Tibial nerve (tissue), 4 donors: ENCODE measurements at regions not wholly inside any gene's neighbourhood (a gene's known extent, or its start where the extent isn't known, plus 50 kb on each side); places are given as distances from the start of the nearest gene placed in this dataset.

Experiments used
- DNase-seq, 2 donors: peaks; one replicate each; pipeline ENCODE4 v3.0.0-alpha.2; 2019; ENCODE audit warnings: low spot score in 2 of 2
- H3K27ac ChIP-seq, 4 donors: fragments of 200-600 bp; sonication (generic) in 3 of 4; one replicate each; pipeline ENCODE4 v1.5.1; 2017 to 2019; ENCODE audit warnings: mild to moderate bottlenecking in 1 of 4
- H3K27me3 ChIP-seq, 2 donors: fragments of 200-600 bp; sonication (generic) in 1 of 2; one replicate each; pipeline versions ENCODE4 v1.5.1 to v1.6.0; 2017 to 2019
- H3K36me3 ChIP-seq, 3 donors: fragments of 200-600 bp; sonication (generic); one replicate each; pipeline ENCODE4 v1.5.1; 2018 to 2019
- H3K4me1 ChIP-seq, 4 donors: fragments of 200-600 bp; sonication (generic) in 3 of 4; one replicate each; pipeline ENCODE4 v1.5.1; 2017 to 2019
- H3K4me3 ChIP-seq, 4 donors: fragments of 200-600 bp; sonication (generic) in 3 of 4; one replicate each; pipeline ENCODE4 v1.5.1; 2017 to 2019; ENCODE audit warnings: mild to moderate bottlenecking in 1 of 4, moderate library complexity in 1 of 4
- H3K9me3 ChIP-seq, 4 donors: fragments of 200-600 bp; sonication (generic) in 3 of 4; one replicate each; pipeline ENCODE4 v1.5.1; 2017 to 2019
- CTCF ChIP-seq, 5 experiments: fragments of 200-600 bp in 3 of 5; fragments of 450-650 bp in 2 of 5; sonication (generic) in 3 of 5; IDR thresholded peaks; one replicate each; pipeline ENCODE4 v1.5.1; 2016 to 2019; ENCODE audit warnings: antibody characterized with exemption in 5 of 5, mild to moderate bottlenecking in 3 of 5, moderate library complexity in 2 of 5
- EP300 ChIP-seq, 2 donors: sonication (generic); formaldehyde crosslinking; IDR thresholded peaks; one replicate each; pipeline ENCODE4 v1.6.1; 2017; ENCODE audit warnings: antibody characterized with exemption in 2 of 2, mild to moderate bottlenecking in 1 of 2
- POLR2A ChIP-seq, 2 donors: fragments of 450-650 bp; IDR thresholded peaks; one replicate each; pipeline ENCODE4 v1.6.1; 2017; ENCODE audit warnings: antibody characterized with exemption in 2 of 2, mild to moderate bottlenecking in 2 of 2, moderate library complexity in 2 of 2
- WGBS, 2 donors: methylation state at CpG; one replicate each; pipeline ENCODE4 v1.1.5; 2018; 5-methylcytosine and 5-hydroxymethylcytosine counted together

- Histone ChIP-seq H3K4me1 (peaks cover 0 to 33% (median 18%) of the 10 kb centered on the region in 4 donors), H3K27ac (no peak overlapping the region), H3K36me3 (no peaks in the 10 kb centered on the region), H3K9me3 (no peaks in the 10 kb centered on the region), H3K4me3 (no peak overlapping the region), H3K27me3 (no peaks in the 10 kb centered on the region)
- TF ChIP-seq POLR2A (IDR thresholded peaks at IDR 0.05) = no peak
- TF ChIP-seq EP300 (IDR thresholded peaks at IDR 0.05) = no peak
- no peak for TF ChIP-seq CTCF (IDR thresholded peaks at IDR 0.05)
- 96 to 98% methylated on average over 2 of the region's 2 CpGs for WGBS, 2 donors
- DNase-seq = no peak
These were observed 88.1 kb upstream of the PKDCC start for GRCh38 chr2:41959760-41960159.

GRCh38 chr2:41962922-41963622 is 84.7 kb upstream of the PKDCC start:
- no peak for TF ChIP-seq EP300 (IDR thresholded peaks at IDR 0.05)
- no peak for TF ChIP-seq CTCF (IDR thresholded peaks at IDR 0.05)
- no peak for TF ChIP-seq POLR2A (IDR thresholded peaks at IDR 0.05)
- Histone ChIP-seq H3K36me3 (no peaks in the 10 kb centered on the region), H3K9me3 (no peaks in the 10 kb centered on the region), H3K27me3 (no peaks in the 10 kb centered on the region), H3K4me1 (peaks cover 0 to 62% (median 47%) of the 10 kb centered on the region in 4 donors), H3K27ac (peak overlapping the region; percentile 66 to 92 (median 86)), H3K4me3 (no peak overlapping the region)
- no peak for DNase-seq
- 35 to 46% methylated on average over 5 of the region's 5 CpGs for WGBS, 2 donors

GRCh38 chr2:41963661-41964525 is 83.9 kb upstream of the PKDCC start:
- Histone ChIP-seq H3K27me3 (no peaks in the 10 kb centered on the region), H3K4me1 (peaks cover 0 to 67% (median 54%) of the 10 kb centered on the region in 4 donors), H3K27ac (peak overlapping the region; percentile 66 to 92 (median 86)), H3K9me3 (no peaks in the 10 kb centered on the region), H3K4me3 (no peak overlapping the region), H3K36me3 (no peaks in the 10 kb centered on the region)
- TF ChIP-seq POLR2A (IDR thresholded peaks at IDR 0.05) (no peak), EP300 (IDR thresholded peaks at IDR 0.05) (peak in 1 of 2 donors; percentile 85)
- DNase-seq = peak in 1 of 2 donors; percentile 32
- 27 to 35% methylated on average over 10 of the region's 10 CpGs for WGBS, 2 donors

- H3K27me3 ChIP-seq = no peaks in the 10 kb centered on the region
- no peaks in the 10 kb centered on the region for H3K36me3 ChIP-seq
- peak overlapping the region; percentile 67 to 92 (median 86) for H3K27ac ChIP-seq
- DNase-seq = no peak
- TF ChIP-seq POLR2A (IDR thresholded peaks at IDR 0.05) (no peak), EP300 (IDR thresholded peaks at IDR 0.05) (no peak), CTCF (IDR thresholded peaks at IDR 0.05) (no peak)
- WGBS, 2 donors = 65 to 68% methylated on average over 5 of the region's 5 CpGs
- H3K9me3 ChIP-seq = no peaks in the 10 kb centered on the region
- peaks cover 0 to 74% (median 54%) of the 10 kb centered on the region in 4 donors for H3K4me1 ChIP-seq
- H3K4me3 ChIP-seq = no peak overlapping the region
These were observed 82.5 kb upstream of the PKDCC start for GRCh38 chr2:41965173-41965908.

- no peak overlapping the region for H3K4me3 ChIP-seq
- H3K4me1 ChIP-seq = peaks cover 0 to 77% (median 54%) of the 10 kb centered on the region in 4 donors
- no peaks in the 10 kb centered on the region for H3K27me3 ChIP-seq
- H3K27ac ChIP-seq = peak overlapping the region; percentile 67 to 92 (median 81)
- no peaks in the 10 kb centered on the region for H3K36me3 ChIP-seq
- peak; percentile 36 to 71 for DNase-seq
- WGBS, 2 donors = 12 to 21% methylated on average over 2 of the region's 2 CpGs
- H3K9me3 ChIP-seq = no peaks in the 10 kb centered on the region
- TF ChIP-seq POLR2A (IDR thresholded peaks at IDR 0.05) (no peak), CTCF (IDR thresholded peaks at IDR 0.05) (no peak), EP300 (IDR thresholded peaks at IDR 0.05) (no peak)
These were observed 81.9 kb upstream of the PKDCC start for GRCh38 chr2:41965909-41966295.
